ENCODE measurements at regions not wholly inside any gene's neighbourhood (a gene's known extent, or its start where the extent isn't known, plus 50 kb on each side); places are given as distances from the start of the nearest gene placed in this dataset.

- DNase-seq, result no peak
Measured at GRCh38 chr10:131446171-131446570, 134.7 kb upstream of the TCERG1L start.

GRCh38 chr10:131448171-131448570 is 136.7 kb upstream of the TCERG1L start:
- DNase-seq, result no peak

- no peak for DNase-seq
Measured at GRCh38 chr10:131448883-131449282, 137.4 kb upstream of the TCERG1L start.

GRCh38 chr10:131450216-131450765 is 138.8 kb upstream of the TCERG1L start:
- DNase-seq, result no peak

- no peak for DNase-seq
Measured at GRCh38 chr10:131451407-131452015, 140.0 kb upstream of the TCERG1L start.

GRCh38 chr10:131452926-131453720 is 141.6 kb upstream of the TCERG1L start:
- DNase-seq, result no peak

- no peak for DNase-seq
Measured at GRCh38 chr10:131453721-131454634, 142.5 kb upstream of the TCERG1L start.

- no peak for DNase-seq
Measured at GRCh38 chr10:131456411-131456810, 144.9 kb upstream of the TCERG1L start.

- DNase-seq, result no peak
Measured at GRCh38 chr10:131461093-131461492, 149.6 kb upstream of the TCERG1L start.

GRCh38 chr10:131464789-131465188 is 153.3 kb upstream of the TCERG1L start:
- no peak for DNase-seq

GRCh38 chr10:131469551-131469950 is 158.0 kb upstream of the TCERG1L start:
- no peak for DNase-seq

GRCh38 chr10:131473645-131474044 is 162.1 kb upstream of the TCERG1L start:
- no peak for DNase-seq

- DNase-seq, result no peak
Measured at GRCh38 chr10:131474416-131474815, 162.9 kb upstream of the TCERG1L start.

- no peak for DNase-seq
Measured at GRCh38 chr10:131475043-131475442, 163.5 kb upstream of the TCERG1L start.

- DNase-seq, result no peak
Measured at GRCh38 chr10:131475803-131476202, 164.3 kb upstream of the TCERG1L start.

- no peak for DNase-seq
Measured at GRCh38 chr10:131477457-131478121, 166.1 kb upstream of the TCERG1L start.

GRCh38 chr10:131478377-131478989 is 167.0 kb upstream of the TCERG1L start:
- no peak for DNase-seq

- DNase-seq, result no peak
Measured at GRCh38 chr10:131480066-131480465, 168.5 kb upstream of the TCERG1L start.

GRCh38 chr10:131480861-131481260 is 169.3 kb upstream of the TCERG1L start:
- DNase-seq, result no peak

- DNase-seq, result no peak
Measured at GRCh38 chr10:131485732-131486131, 174.2 kb upstream of the TCERG1L start.

GRCh38 chr10:131487822-131488221 is 176.3 kb upstream of the TCERG1L start:
- no peak for DNase-seq

GRCh38 chr10:131490991-131491594 is 179.6 kb upstream of the TCERG1L start:
- no peak for DNase-seq

Data from NCI-H2081 (cell line).